ENCODE measurements at regions not wholly inside any gene's neighbourhood (a gene's known extent, or its start where the extent isn't known, plus 50 kb on each side); places are given as distances from the start of the nearest gene placed in this dataset.
A peak's percentile ranks its signal among the peaks of the same experiment; 100 is the strongest.

GRCh38 chr17:73769479-73769878 lies 125.2 kb upstream of the SDK2 start:
- Histone ChIP-seq H4K20me1 (replicated peaks; ENCODE audit: control insufficient read depth, insufficient read depth, low read length) (0 out of 2 replicates have a peak, but pooled peaks cover 4% of the 10 kb centered on the region), H3K27me3 (ENCODE audit: control insufficient read depth in 2 of 2, insufficient read depth in 2 of 2, low read length in 2 of 2) (peaks cover 0 to 17% of the 10 kb centered on the region in 2 experiments; a peak in 2 of 5 replicates), H3K4me2 (ENCODE audit: insufficient read depth, low read length) (no peak overlapping the region), H3K36me3 (ENCODE audit: control insufficient read depth, insufficient read depth, low read length) (no peaks in the 10 kb centered on the region), H3K9me3 (replicated peaks; ENCODE audit: control insufficient read depth, insufficient read depth, low read depth, low read length) (no peaks in the 10 kb centered on the region), H2AFZ (ENCODE audit: low read depth, low read length) (no peak overlapping the region), H3K27ac (ENCODE audit: extremely low read depth, low read depth, low read length) (no peak overlapping the region), H3K4me1 (replicated peaks in 1 of 2; ENCODE audit: control insufficient read depth in 2 of 2, insufficient read depth in 2 of 2, low read length in 2 of 2) (peaks cover 0 to 5% of the 10 kb centered on the region in 2 experiments; a peak in 2 of 5 replicates), H3K9ac (ENCODE audit: insufficient read depth in 1 of 2, low read depth in 2 of 2, low read length in 2 of 2) (no peak overlapping the region), H3K79me2 (ENCODE audit: control insufficient read depth, insufficient read depth, low read length) (no peaks in the 10 kb centered on the region), H3K9me1 (ENCODE audit: control insufficient read depth, insufficient read depth, low read length) (no peaks in the 10 kb centered on the region), H3K4me3 (no peak overlapping the region)
- DNase-seq (ENCODE audit: extremely low read depth in 1 of 4, low spot score in 3 of 4) (no peak), FAIRE-seq (no peak), ATAC-seq (peak; percentile 65)
- WGBS (ENCODE audit: insufficient coverage, low coverage, missing lambda C conversion rate), result 5% methylated on average over 2 of the region's 3 CpGs
- ChIA-PET POLR2A (interaction anchor here (0.6 kb wide), 1 partner anchor 578 kb away, joined by 4 read pairs; no protein-coding TSS in a partner anchor), CTCF (ENCODE audit: low intra/inter-chr PET ratio) (no interaction called here)
- in situ Hi-C loops (cut with MboI) (no loop called here), intact Hi-C loops (cut with micrococcal nuclease) (no loop called here)
- no TSS peak for BruUV-seq (replicated peaks)
- TF ChIP-seq NFXL1 (CRISPR knock-in tag; IDR thresholded peaks at IDR 0.05) (no peak), CHAMP1 (IDR thresholded peaks at IDR 0.05) (no peak), ZNF175 (CRISPR knock-in tag; IDR thresholded peaks at IDR 0.05; ENCODE audit: low read depth) (0 out of 2 replicates have a peak, but pooled peaks have one; percentile 10), POLR2H (tag; IDR thresholded peaks at IDR 0.05; ENCODE audit: low read depth) (no peak), HMG20B (CRISPR knock-in tag; IDR thresholded peaks at IDR 0.05) (no peak), ILK (tag; IDR thresholded peaks at IDR 0.05; ENCODE audit: borderline replicate concordance, low read depth) (no peak), U2AF2 (optimal IDR thresholded peaks at IDR 0.05; ENCODE audit: low read depth, low read length) (no peak), TRIM25 (IDR thresholded peaks at IDR 0.05; ENCODE audit: borderline replicate concordance) (no peak), TCF7L2 (IDR thresholded peaks at IDR 0.05; ENCODE audit: low read depth, low read length) (no peak), YY1 (IDR thresholded peaks at IDR 0.05; ENCODE audit: borderline replicate concordance in 1 of 3, control insufficient read depth in 1 of 3, extremely low read depth in 1 of 3, insufficient read depth in 3 of 3, insufficient read length in 1 of 3, insufficient replicate concordance in 2 of 3, low read depth in 1 of 3, low read length in 2 of 3) (no peak), ATF3 (IDR thresholded peaks at IDR 0.05) (peak; percentile 16; the same call in 1 of the 2 replicates), ATF3 (CRISPR knock-in tag; conservative IDR thresholded peaks at IDR 0.05) (no peak), ZNF589 (CRISPR knock-in tag; IDR thresholded peaks at IDR 0.05; ENCODE audit: low read depth) (peak; percentile 63; the same call in 1 of the 2 replicates), SRSF7 (optimal IDR thresholded peaks at IDR 0.05; ENCODE audit: low read depth, low read length) (no peak), MYC (IDR thresholded peaks at IDR 0.05; ENCODE audit: low read depth, low read length) (peak; percentile 42; the same call in 1 of the 2 replicates), MYC (CRISPR knock-in tag; IDR thresholded peaks at IDR 0.05; ENCODE audit: borderline replicate concordance, low read depth) (no peak), ZSCAN29 (IDR thresholded peaks at IDR 0.05) (no peak), CCNT2 (IDR thresholded peaks at IDR 0.05; ENCODE audit: borderline replicate concordance, extremely low read depth, insufficient read length, low read depth, low read length) (no peak)
